Activated CD4-positive, alpha-beta memory T cell treated with anti-CD3 and anti-CD28 coated beads, Interleukin-2, amount 10 ng/mL, durations not matched to agents 7 days and 5 days (primary cell): ENCODE measurements at regions not wholly inside any gene's neighbourhood (a gene's known extent, or its start where the extent isn't known, plus 50 kb on each side); places are given as distances from the start of the nearest gene placed in this dataset.

ENCODE experiments used
- CTCF ChIA-PET: fragments of 350-600 bp; sonication (Branson Sonifier 250); formaldehyde crosslinking; loops from one replicate; lab custom pipeline; 2021; ENCODE audit warnings: antibody characterized with exemption, inconsistent platforms; lab: Charles Lee
- POLR2A ChIA-PET: fragments of 350-600 bp; sonication (Branson Sonifier 250); formaldehyde crosslinking; loops from one replicate; lab custom pipeline; 2021; ENCODE audit warnings: antibody characterized with exemption; lab: Charles Lee
- DNase-seq: peaks from one replicate; pipeline ENCODE4 v3.0.0-alpha.2; 2020
- H3K27ac Mint-ChIP-seq: one replicate; pipeline ENCODE4 v1.8.0; 2021; ENCODE audit warnings: mild to moderate bottlenecking, mixed read lengths
- H3K27me3 Mint-ChIP-seq: one replicate; pipeline ENCODE4 v1.8.0; 2021; ENCODE audit warnings: mixed read lengths
- H3K36me3 Mint-ChIP-seq: one replicate; pipeline ENCODE4 v1.8.0; 2021; ENCODE audit warnings: low read depth, mixed read lengths
- H3K4me1 Mint-ChIP-seq: one replicate; pipeline ENCODE4 v1.8.0; 2021; ENCODE audit warnings: mixed read lengths
- H3K4me3 Mint-ChIP-seq: one replicate; pipeline ENCODE4 v1.8.0; 2021; ENCODE audit warnings: mild to moderate bottlenecking, mixed read lengths
- H3K9me3 Mint-ChIP-seq: one replicate; pipeline ENCODE4 v1.8.0; 2021; ENCODE audit warnings: mixed read lengths

DNA sequence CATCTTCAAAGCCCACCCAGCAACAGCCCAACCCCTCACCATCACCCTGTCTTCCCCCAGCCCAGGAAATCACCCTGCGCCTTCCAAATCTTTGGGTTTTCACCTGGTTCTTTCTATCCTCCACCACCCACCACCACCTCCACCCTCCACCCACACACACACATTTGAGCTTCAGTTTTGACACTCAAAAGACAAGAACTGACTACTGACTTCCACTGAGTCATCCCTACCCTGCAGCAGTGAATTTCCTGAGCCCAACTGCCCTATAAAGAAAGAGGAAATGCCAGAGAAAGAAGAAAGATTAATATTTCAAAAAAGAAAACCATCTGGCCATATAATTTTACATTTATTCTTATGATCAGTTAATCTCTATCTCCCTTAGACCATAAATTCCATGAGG, 137.5 kb downstream of the CHST1 start:
- CTCF ChIA-PET: no interaction called here
- no peak overlapping the region for H3K4me3 Mint-ChIP-seq

GRCh38 chr11:45525393-45525792, 140.0 kb downstream of the CHST1 start:
- POLR2A ChIA-PET: no interaction called here
- no peaks in the 10 kb centered on the region for H3K27me3 Mint-ChIP-seq
- H3K4me3 Mint-ChIP-seq: no peak overlapping the region

More for the DNA sequence above, 137.5 kb downstream of the CHST1 start:
- H3K4me1 Mint-ChIP-seq: peaks cover 6% of the 10 kb centered on the region
- H3K36me3 Mint-ChIP-seq: no peaks in the 10 kb centered on the region
- POLR2A ChIA-PET: no interaction called here
- no peak overlapping the region for H3K27ac Mint-ChIP-seq
- no peaks in the 10 kb centered on the region for H3K27me3 Mint-ChIP-seq
- DNase-seq: no peak
- H3K9me3 Mint-ChIP-seq: no peaks in the 10 kb centered on the region

DNA sequence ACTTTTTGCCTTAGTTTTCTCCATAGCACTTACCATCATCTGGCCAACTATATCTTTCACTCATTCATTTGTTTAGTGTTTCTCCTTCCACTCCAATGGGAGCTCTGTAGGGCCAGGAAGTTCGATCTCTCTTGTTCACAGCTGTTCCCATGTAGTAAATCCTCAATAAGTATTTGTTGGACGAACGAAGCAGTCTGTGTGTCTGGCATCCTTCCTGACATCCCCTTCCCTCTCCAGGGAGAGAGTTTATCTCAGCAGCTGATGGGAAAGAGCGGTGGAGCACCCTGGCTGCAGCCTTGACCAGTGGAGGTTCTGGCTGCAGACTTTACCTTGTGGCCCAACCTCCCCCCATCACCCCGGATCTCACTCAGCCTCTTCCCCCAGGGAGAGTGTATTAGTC, 141.7 kb downstream of the CHST1 start:
- H3K4me1 Mint-ChIP-seq: peaks cover 6% of the 10 kb centered on the region
- H3K4me3 Mint-ChIP-seq: no peak overlapping the region
- H3K27ac Mint-ChIP-seq: no peak overlapping the region
- no peaks in the 10 kb centered on the region for H3K36me3 Mint-ChIP-seq
- CTCF ChIA-PET: no interaction called here
- H3K9me3 Mint-ChIP-seq: peaks cover 4% of the 10 kb centered on the region
- no peak for DNase-seq
- POLR2A ChIA-PET: no interaction called here
- no peaks in the 10 kb centered on the region for H3K27me3 Mint-ChIP-seq

More at GRCh38 chr11:45525393-45525792, 140.0 kb downstream of the CHST1 start:
- DNase-seq: no peak
- CTCF ChIA-PET: no interaction called here
- Mint-ChIP-seq H3K36me3 (no peaks in the 10 kb centered on the region), H3K9me3 (peaks cover 4% of the 10 kb centered on the region), H3K27ac (no peak overlapping the region), H3K4me1 (peaks cover 6% of the 10 kb centered on the region)

- DNase-seq: no peak
- H3K36me3 Mint-ChIP-seq: no peaks in the 10 kb centered on the region
- ChIA-PET POLR2A (no interaction called here), CTCF (no interaction called here)
- H3K4me3 Mint-ChIP-seq: no peak overlapping the region
- H3K27me3 Mint-ChIP-seq: no peaks in the 10 kb centered on the region
- no peaks in the 10 kb centered on the region for H3K4me1 Mint-ChIP-seq
- H3K27ac Mint-ChIP-seq: no peak overlapping the region
- H3K9me3 Mint-ChIP-seq: peaks cover 4% of the 10 kb centered on the region
Observed at GRCh38 chr11:45518833-45519535, 146.4 kb downstream of the CHST1 start.

DNA sequence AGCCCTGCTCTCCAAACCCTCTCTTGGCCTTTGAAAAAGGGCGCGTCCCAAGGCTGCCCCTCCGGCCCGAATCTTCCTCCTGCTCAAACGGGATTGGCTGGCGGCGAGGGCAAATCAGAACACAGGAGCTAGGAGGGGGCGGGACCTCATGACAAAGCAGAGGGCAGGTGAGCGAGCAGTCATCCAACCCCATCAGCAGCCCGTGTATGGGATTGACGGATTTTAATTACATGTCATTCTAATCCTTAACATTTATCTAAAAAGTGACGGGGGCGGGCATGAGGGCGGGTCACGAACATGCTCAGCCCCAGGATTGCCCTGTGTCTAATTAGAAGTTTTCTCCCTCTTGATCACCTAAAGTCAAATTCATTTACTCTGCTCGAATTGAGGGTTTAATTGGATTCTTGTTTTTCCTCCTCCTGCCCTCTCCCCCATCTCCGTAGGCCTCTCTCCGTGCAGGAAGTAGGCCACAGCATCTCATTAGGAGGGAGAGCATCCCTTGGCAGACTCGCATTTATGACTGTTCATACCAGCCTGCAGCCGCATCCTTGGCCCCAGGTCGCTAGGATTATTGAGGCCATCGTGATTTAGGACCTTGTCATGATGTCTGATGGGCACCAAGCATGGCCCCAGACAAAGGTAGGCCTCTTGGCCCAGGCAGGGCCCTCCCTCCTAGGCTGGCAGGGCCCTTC, 147.1 kb downstream of the CHST1 start:
- no peak overlapping the region for H3K27ac Mint-ChIP-seq
- ChIA-PET POLR2A (no interaction called here), CTCF (no interaction called here)
- H3K9me3 Mint-ChIP-seq: peaks cover 4% of the 10 kb centered on the region
- no peak overlapping the region for H3K4me3 Mint-ChIP-seq
- H3K36me3 Mint-ChIP-seq: no peaks in the 10 kb centered on the region
- no peaks in the 10 kb centered on the region for H3K27me3 Mint-ChIP-seq
- no peaks in the 10 kb centered on the region for H3K4me1 Mint-ChIP-seq
- no peak for DNase-seq

- POLR2A ChIA-PET: no interaction called here
Observed at GRCh38 chr11:45517171-45517770, 148.2 kb downstream of the CHST1 start.

DNA sequence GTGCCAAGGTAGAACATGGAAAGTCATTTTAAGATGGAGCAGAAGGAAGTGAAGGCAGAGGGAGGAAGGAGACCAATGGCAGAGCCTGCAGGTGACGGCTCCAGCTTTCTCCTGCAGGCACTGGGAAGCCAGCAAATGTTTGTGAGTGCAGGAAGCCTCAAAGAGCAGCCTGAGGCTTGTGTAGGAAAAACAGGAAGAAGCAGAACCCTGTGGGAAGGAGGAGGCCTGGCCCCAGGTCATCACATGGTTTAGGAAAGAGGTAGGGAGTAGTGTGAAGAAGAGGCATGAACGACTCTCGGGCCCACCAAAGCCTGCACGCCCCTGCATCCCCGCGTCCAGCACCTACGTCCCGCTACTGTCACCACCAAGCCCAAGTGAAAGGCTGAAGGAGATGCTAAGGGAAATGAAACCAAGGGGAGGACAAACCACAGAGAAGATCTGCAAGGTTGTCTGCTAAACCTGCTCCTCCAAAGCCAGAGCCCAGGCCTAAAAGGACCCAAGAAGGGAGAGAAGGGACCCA, 151.5 kb downstream of the CHST1 start:
- CTCF ChIA-PET: no interaction called here
- Mint-ChIP-seq H3K9me3 (no peaks in the 10 kb centered on the region), H3K4me3 (no peak overlapping the region), H3K27ac (no peak overlapping the region), H3K36me3 (no peaks in the 10 kb centered on the region), H3K27me3 (peaks cover 3% of the 10 kb centered on the region), H3K4me1 (no peaks in the 10 kb centered on the region)
- DNase-seq: no peak
- POLR2A ChIA-PET: no interaction called here

More at GRCh38 chr11:45517171-45517770, 148.2 kb downstream of the CHST1 start:
- no peaks in the 10 kb centered on the region for H3K4me1 Mint-ChIP-seq
- no peaks in the 10 kb centered on the region for H3K9me3 Mint-ChIP-seq
- no peak overlapping the region for H3K4me3 Mint-ChIP-seq
- no peak for DNase-seq
- no peaks in the 10 kb centered on the region for H3K27me3 Mint-ChIP-seq
- no peaks in the 10 kb centered on the region for H3K36me3 Mint-ChIP-seq
- no peak overlapping the region for H3K27ac Mint-ChIP-seq
- CTCF ChIA-PET: no interaction called here

DNA sequence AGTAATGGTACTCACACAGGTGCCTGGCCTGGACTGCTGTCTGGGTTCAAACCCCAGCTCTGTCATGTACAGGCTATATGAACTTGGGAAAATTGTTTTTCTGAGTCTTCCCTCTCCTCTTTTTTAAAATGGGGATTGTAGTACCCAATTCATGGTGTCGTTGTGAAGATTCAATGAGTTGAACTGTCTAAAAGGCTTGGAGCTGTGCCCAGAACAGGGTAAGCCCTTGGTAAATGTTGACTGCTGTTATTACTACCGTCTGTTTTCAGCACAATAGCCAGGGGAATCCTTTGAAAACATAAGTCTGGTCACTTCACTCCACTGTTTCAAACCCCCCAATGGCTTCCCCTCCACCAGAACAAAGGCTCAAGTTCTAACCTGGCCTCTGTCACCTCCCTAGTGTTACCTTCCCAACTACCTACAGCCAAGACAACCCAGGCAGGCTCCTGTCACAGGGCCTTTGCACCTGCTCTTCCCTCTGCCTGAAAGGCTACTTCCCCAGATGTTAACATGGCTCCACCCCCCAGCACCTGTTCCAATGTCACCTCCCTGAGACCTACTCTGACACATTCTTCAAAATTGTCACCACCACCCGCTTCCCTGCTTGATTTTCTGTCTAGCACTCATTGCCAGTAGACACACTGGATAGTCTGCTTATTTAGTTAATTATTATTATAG, 152.8 kb downstream of the CHST1 start:
- Mint-ChIP-seq H3K36me3 (no peaks in the 10 kb centered on the region), H3K27ac (no peak overlapping the region), H3K9me3 (no peaks in the 10 kb centered on the region), H3K27me3 (peaks cover 3% of the 10 kb centered on the region), H3K4me3 (no peak overlapping the region), H3K4me1 (no peaks in the 10 kb centered on the region)
- no peak for DNase-seq
- ChIA-PET POLR2A (no interaction called here), CTCF (no interaction called here)

- Mint-ChIP-seq H3K4me1 (no peaks in the 10 kb centered on the region), H3K4me3 (no peak overlapping the region), H3K36me3 (no peaks in the 10 kb centered on the region), H3K9me3 (no peaks in the 10 kb centered on the region), H3K27ac (no peak overlapping the region), H3K27me3 (peaks cover 3% of the 10 kb centered on the region)
- DNase-seq: no peak
- CTCF ChIA-PET: no interaction called here
- POLR2A ChIA-PET: no interaction called here
Observed at GRCh38 chr11:45511566-45511965, 153.9 kb downstream of the CHST1 start.

GRCh38 chr11:45507916-45508315, 157.5 kb downstream of the CHST1 start:
- H3K36me3 Mint-ChIP-seq: no peaks in the 10 kb centered on the region
- no peak for DNase-seq
- ChIA-PET CTCF (no interaction called here), POLR2A (no interaction called here)
- no peaks in the 10 kb centered on the region for H3K9me3 Mint-ChIP-seq
- H3K4me3 Mint-ChIP-seq: no peak overlapping the region
- H3K4me1 Mint-ChIP-seq: no peaks in the 10 kb centered on the region
- H3K27me3 Mint-ChIP-seq: peaks cover 3% of the 10 kb centered on the region
- H3K27ac Mint-ChIP-seq: no peak overlapping the region

- Mint-ChIP-seq H3K9me3 (no peaks in the 10 kb centered on the region), H3K36me3 (no peaks in the 10 kb centered on the region), H3K4me3 (no peak overlapping the region), H3K4me1 (no peaks in the 10 kb centered on the region), H3K27me3 (peaks cover 12% of the 10 kb centered on the region), H3K27ac (no peak overlapping the region)
- no peak for DNase-seq
- ChIA-PET CTCF (no interaction called here), POLR2A (interaction anchor here (0.6 kb wide), 1 partner anchor 1864 kb away, joined by 3 read pairs; no protein-coding TSS in a partner anchor)
Observed at GRCh38 chr11:45503311-45503710, 162.1 kb downstream of the CHST1 start.

DNA sequence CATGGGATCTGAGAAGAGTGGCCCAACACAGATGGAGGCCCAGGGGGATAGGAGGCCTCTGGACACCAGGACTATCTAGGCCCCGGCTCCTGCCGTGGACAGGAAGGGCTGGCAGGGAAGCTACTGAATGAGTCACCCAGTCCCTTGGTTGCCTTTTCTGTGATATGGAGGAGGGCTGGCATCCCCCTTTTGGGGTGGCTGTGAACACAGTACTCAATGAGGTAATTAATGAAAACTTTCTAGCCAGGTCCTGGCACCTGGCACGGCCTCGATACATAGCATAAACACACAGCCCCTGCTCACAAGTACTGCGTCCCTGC, 163.2 kb downstream of the CHST1 start:
- Mint-ChIP-seq H3K4me3 (no peak overlapping the region), H3K27me3 (peaks cover 16% of the 10 kb centered on the region), H3K4me1 (no peaks in the 10 kb centered on the region), H3K9me3 (no peaks in the 10 kb centered on the region), H3K27ac (no peak overlapping the region), H3K36me3 (no peaks in the 10 kb centered on the region)
- DNase-seq: no peak
- ChIA-PET CTCF (no interaction called here), POLR2A (no interaction called here)
